Dermis microvascular lymphatic vessel endothelial cell (primary cell): ENCODE measurements at regions not wholly inside any gene's neighbourhood (a gene's known extent, or its start where the extent isn't known, plus 50 kb on each side); places are given as distances from the start of the nearest gene placed in this dataset.
"Not testable (repeated sequence)": the region's sequence is repeated elsewhere in the genome, so short reads cannot be mapped to it uniquely, and the experiment has no call there.

Source experiments
- DNase-seq, 2 donors: peaks; one replicate each; pipeline versions ENCODE4 v3.0.0 to v3.0.0-alpha.2; 2010; ENCODE audit warnings: low read depth in 2 of 2

- no peak for DNase-seq
These were observed 490.0 kb downstream of the PCDH20 start for GRCh38 chr13:60925686-60926085.

GRCh38 chr13:60924856-60925255 is 490.8 kb downstream of the PCDH20 start:
- no peak for DNase-seq

- no peak for DNase-seq
These were observed 492.9 kb downstream of the PCDH20 start for GRCh38 chr13:60922576-60923231.

- DNase-seq = no peak
These were observed 496.8 kb downstream of the TDRD3 start for GRCh38 chr13:60893801-60894200.

GRCh38 chr13:60887711-60888110 is 490.7 kb downstream of the TDRD3 start:
- no peak for DNase-seq

- DNase-seq = no peak
These were observed 484.5 kb downstream of the TDRD3 start for GRCh38 chr13:60881507-60881906.

GRCh38 chr13:60873116-60873515 is 476.1 kb downstream of the TDRD3 start:
- no peak for DNase-seq

- no peak for DNase-seq
These were observed 473.1 kb downstream of the TDRD3 start for GRCh38 chr13:60869941-60870613.

- DNase-seq = no peak
These were observed 472.2 kb downstream of the TDRD3 start for GRCh38 chr13:60869225-60869624.

- DNase-seq = no peak
These were observed 465.0 kb downstream of the TDRD3 start for GRCh38 chr13:60862036-60862435.

GRCh38 chr13:60857698-60858097 is 460.7 kb downstream of the TDRD3 start:
- no peak for DNase-seq

- DNase-seq = no peak
These were observed 455.9 kb downstream of the TDRD3 start for GRCh38 chr13:60852886-60853285.

GRCh38 chr13:60851378-60851777 is 454.4 kb downstream of the TDRD3 start:
- DNase-seq = no peak

GRCh38 chr13:60850526-60850925 is 453.5 kb downstream of the TDRD3 start:
- no peak for DNase-seq

GRCh38 chr13:60838581-60838980 is 441.6 kb downstream of the TDRD3 start:
- DNase-seq = no peak

GRCh38 chr13:60837806-60838205 is 440.8 kb downstream of the TDRD3 start:
- DNase-seq = no peak

- no peak for DNase-seq
These were observed 439.8 kb downstream of the TDRD3 start for GRCh38 chr13:60836821-60837220.

GRCh38 chr13:60811581-60811980 is 414.6 kb downstream of the TDRD3 start:
- no peak for DNase-seq

- DNase-seq = not testable (repeated sequence)
These were observed 408.6 kb downstream of the TDRD3 start for GRCh38 chr13:60805640-60806039.

- DNase-seq = no peak
These were observed 401.5 kb downstream of the TDRD3 start for GRCh38 chr13:60798503-60798902.

- no peak for DNase-seq
These were observed 400.1 kb downstream of the TDRD3 start for GRCh38 chr13:60797112-60797511.

- no peak for DNase-seq
These were observed 397.7 kb downstream of the TDRD3 start for GRCh38 chr13:60794751-60795150.

GRCh38 chr13:60790620-60791019 is 393.6 kb downstream of the TDRD3 start:
- DNase-seq = no peak
